Medulla oblongata (tissue), 1 donor: ENCODE measurements at regions not wholly inside any gene's neighbourhood (a gene's known extent, or its start where the extent isn't known, plus 50 kb on each side); places are given as distances from the start of the nearest gene placed in this dataset.
"Not testable (repeated sequence)": the region's sequence is repeated elsewhere in the genome, so short reads cannot be mapped to it uniquely, and the experiment has no call there.

Source experiments
- DNase-seq: peaks from one replicate; pipeline ENCODE4 v3.0.0-alpha.2; 2015; ENCODE audit errors: extremely low spot score

DNA sequence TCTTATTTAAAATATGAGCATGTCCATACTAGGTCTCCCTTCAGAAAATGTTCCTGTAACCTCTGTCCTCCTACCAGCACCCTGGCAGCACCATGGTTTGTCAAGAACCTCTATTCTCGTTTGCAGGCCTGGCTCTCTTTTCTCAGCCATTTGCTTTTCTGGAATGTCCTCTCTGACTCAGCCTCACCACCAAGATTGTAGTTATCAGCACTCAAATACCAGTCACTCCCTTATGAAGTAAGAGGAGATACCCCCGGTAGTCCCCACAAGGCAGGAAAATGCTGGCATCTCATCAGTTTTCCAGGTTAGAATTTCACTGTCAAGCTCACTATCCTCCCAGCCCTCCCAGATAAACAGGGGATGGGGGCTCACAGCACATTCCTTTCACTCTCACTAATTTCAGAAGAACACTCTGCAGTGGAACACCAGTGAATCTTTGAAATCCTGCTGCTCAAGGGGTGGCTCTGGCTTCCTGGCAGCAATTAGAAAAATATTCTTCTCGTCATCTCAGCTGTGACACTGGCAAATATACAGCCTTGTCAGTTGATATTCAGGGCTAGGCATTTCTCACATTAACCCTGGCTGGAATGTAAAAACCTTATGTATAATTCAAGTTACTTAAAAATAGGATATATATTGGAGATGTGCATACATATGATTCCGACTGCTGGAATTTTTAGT lies 129.2 kb downstream of the TBX18 start:
- DNase-seq: no peak

DNA sequence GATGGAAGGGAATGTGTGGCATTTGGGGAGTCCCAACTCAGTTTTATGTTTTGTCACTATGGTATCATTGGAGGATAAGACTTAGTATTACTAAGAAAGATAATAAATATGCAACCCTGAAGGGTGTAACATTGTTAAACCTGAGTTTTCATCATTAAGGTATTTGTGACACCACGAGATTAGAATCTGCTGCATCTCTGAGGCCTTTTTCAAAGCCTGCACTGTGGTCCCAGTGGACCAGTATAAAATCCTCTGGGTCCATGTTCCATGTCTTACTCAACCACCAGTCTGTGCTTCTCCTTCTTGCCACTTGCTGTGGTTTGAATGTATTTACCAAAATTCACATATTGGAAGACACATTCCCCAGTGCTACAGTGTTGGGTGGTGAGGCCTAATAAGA lies 130.6 kb downstream of the TBX18 start:
- DNase-seq: no peak

DNA sequence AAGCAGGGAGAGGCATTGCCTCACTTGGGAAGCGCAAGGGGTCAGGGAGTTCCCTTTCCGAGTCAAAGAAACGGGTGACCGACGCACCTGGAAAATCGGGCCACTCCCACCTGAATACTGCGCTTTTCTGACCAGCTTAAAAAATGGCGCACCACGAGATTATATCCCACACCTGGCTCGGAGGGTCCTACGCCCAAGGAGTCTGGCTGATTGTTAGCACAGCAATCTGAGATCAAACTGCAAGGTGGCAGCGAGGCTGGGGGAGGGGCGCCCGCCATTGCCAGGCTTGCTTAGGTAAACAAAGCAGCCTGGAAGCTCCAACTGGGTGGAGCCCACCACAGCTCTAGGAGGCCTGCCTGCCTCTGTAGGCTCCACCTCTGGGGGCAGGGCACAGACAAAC lies 137.9 kb downstream of the TBX18 start:
- not testable (repeated sequence) for DNase-seq

DNA sequence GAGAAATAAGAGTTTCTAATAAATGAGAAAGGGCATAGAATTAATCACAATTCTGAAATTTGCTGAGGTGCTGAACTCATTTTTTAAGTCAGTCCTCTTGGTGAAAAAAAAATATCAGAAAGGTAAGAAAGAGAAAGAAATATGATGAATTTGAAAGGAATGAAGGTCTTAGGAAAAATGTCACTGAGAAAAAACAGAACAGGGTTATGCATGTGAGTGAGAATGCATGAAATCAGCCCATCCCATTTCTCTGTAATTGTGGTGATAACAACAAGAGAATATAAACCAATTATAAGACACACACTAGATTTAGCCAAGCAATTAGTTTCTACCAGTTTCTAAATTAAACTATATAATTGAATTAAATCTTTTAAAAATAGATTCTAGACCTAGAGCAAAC lies 138.9 kb downstream of the TBX18 start:
- no peak for DNase-seq

DNA sequence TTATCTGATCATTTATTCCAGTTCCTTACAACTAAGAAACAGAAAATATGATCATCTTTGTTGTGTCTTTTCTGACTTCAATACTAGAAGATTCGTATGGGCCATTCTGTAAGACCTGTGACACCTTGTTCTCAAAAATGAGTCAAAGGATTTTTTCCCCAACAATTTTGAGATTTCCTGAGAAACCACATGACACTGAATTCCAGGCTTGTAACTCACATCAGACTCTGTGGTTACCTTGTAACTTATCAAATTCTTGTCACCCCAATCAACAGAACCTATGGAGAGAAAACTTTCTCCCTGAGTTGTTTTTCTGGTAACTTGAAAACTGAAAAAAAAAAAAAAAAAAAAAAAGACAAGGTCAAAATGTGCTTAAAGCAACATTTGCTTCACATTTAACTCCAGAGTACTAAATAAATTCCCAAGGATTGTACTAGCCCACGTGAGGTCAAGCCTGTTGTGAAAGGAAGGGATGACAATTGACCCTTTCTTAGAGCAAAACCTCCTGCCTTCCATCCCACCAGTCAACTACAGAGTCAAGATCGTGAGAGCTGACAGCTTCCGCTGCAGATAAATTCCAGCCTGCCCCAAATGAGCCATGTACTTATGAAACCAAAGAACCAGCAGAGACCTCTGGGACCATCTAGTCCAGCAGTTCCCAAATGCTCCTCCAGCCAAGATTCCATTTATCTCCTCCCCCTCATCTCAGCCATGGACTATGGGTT lies 140.3 kb downstream of the TBX18 start:
- DNase-seq: no peak

DNA sequence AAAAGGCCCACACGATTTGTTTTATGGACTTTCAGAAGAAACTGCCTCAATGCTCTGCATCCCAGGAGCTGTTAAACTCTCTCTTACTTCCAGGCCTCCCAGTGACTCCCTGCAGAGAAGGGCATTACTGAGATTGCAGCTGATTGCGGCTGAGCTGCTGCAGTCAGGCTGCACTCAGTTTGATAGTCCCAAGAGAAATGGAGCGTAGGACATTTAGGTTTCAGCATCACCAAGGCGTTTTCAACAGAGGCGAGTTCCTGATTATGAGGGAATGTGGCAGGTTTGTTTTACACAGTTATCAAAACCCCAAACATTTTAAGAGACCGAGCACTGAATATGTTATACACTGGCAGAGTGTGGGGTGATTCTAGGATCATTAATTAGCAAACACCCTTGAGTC lies 145.6 kb downstream of the TBX18 start:
- no peak for DNase-seq

DNA sequence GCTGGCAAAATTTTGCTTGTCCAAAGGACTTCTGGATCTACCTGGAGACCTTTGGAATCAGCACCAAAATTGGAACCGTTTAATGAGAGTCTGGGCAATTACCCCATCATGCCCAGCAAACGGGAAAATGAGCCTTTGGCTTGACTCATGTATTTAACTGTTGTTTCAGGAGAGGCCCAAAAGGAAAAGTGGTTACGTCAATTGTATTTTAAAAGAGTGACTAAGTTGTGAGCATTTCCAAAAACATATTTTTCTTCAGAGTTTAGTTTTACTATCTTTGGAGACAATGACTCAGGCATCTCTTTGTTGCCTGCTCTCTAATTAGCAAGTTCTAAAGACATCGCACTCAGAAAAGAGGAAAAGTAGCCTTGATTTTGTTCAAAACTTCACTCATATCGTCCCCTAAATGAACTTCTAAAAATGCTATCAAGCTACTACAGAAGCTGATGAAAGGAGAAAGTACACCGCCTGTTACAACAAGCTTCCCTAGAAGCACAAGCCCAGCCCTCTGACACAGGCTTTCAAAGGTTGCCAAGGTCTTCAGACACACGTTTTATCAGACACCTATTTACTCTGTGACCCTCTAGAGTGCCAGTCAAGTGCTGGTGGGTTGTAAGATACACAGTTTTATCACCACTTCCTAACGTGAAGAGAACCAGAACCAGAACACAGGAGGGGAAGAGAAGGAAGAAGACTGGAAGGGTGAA lies 146.2 kb downstream of the TBX18 start:
- no peak for DNase-seq

DNA sequence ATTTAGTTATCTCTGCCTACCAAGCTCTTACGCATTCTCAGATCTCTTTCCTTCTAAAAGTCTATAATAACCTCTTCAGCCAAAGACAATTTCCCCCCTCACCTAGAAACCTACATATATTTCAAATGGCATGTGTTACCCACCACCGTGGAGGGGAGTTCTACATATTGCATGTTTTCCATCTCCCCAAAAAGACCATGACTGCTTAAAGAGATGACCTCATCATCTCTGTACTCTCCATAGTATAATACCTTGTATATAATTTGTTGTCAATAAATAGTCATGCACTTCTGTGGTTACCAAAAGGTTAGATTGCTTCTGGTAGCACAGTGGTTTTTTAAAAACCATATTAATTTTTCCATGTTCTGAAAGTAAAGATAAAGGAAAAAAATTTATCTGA lies 148.4 kb downstream of the TBX18 start:
- DNase-seq: no peak

DNA sequence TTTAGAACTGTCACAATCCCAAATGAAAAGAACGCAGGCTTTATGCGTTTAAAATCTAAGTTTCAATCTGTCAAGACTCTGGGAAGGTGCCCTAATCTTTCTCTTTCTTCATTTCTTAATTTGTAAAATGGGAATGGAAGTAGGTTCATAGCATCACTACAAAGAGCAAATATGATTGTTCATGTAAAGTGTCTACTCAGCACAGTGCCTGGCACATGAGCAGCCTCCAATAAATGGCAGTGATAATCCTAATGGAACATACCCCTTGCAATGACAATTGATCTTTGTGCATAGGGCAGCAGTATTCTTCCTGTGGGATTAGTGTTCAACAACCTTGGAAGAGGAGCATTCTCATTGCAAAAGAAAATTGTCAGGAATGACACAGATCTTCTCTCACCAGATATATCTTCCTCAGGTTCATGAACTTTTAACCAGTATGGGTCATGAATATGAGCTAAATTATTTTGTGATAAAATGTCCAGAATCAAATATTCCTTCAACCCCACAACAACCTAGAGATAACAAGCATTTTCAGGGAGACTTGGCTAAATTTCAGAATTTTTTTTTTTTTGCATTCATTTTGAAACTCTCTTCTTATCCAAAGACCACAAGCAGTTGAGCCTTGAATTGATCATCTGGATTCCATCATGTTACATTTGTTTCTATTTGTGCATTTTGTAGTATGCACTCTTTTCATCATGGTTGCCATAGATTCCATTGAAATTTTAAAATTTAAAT lies 149.1 kb downstream of the TBX18 start:
- no peak for DNase-seq

DNA sequence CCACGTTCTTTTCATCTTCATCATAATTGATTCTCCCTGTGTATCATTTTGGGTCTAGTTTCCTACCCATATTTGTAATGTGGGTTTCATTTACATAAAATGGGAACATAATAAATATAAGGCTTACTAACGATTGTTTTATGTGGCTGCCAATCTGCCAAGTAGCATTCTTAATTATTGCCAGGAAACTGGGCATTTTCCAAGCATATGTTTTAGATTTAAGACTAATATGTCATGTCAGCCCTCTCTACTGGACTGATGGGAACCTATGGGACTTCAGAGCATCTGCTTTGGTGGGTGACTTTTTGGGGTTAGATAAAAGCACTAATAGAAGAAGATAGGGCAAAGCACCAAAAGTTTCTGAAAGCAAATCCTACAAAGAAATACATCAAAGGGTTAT lies 157.5 kb downstream of the TBX18 start:
- no peak for DNase-seq

DNA sequence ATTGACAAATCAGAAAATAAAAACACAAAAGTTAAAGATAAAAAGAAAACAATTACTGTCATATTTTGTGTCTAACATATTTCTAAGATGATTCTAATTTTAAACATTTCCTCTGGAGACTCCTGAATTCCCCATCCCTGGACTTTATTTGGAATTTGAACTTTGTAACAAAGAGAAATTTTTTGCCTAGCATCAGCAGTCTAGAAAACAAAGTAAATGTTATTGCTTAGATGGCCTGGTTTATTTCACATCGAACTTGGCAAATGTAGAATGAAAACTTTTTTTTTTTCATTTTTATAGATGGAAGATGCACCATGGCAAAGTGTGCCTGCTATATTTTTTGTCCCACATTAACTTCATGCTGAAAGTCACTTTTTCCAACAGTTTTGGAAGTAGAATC lies 159.1 kb downstream of the TBX18 start:
- no peak for DNase-seq

DNA sequence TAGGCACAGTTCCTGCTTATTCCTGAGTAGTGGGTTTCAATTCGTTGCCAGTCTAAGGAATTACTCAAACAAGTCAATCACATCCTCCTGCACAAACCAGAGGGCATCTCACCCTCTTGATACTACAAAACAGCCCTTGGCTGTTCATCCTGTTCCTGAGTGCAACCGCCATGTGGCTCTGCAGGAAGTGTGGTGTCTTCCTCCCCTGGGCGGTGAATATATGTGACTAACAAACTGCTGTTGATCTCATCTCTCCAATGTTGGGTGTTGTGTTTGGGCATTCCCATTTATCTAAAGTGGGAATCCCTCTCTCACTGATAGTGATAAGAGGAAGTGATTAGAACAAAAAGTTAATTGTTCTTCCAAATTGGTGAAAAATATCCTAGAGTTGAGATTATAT lies 163.0 kb downstream of the TBX18 start:
- DNase-seq: no peak

DNA sequence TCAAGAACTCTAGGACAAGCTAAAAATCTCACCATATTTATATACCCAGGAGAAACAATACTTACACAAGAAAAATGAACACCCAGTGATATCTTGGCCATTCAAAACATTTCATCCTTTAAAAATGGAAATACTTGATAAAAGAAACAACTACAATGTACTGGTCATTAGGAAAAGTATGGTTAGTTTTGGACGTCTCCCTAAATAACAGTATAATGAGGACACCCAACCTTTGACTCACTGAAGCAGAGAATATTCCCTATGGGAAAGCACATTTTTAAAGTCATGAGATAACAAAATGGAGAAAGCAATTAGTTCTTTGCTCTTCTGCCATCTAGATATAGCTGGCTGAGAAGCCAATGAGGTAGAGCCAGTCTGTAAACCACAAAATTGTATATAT lies 164.4 kb downstream of the TBX18 start:
- no peak for DNase-seq

DNA sequence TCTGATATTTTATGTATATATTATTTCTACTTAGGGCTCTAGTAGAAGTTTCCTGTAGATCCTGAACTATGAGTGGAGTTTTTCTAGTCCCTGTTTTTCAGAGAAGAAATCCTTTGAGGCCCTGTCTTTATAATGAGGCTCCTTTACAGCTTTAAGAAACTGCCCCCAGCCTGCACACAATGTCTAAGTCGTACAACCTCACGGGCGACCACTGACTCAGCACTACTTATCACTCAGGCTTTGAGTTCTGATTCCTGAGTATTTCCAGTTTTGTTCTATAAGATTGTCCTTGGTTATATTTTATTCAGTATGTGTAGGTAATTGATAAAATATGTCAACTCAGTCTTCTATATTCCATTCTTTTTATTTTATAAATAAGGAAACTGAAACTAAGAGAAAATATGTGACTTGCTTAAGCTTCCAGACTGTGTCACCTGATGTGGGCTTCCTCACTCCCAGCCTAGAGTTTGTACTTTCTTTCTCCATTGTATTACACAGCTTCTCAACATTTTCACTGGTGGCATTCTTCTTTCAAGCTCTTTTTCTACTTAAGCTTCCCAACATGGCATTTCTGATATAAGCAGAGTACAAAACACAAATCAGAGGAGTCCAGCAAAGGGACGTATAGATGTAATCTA lies 167.0 kb downstream of the TBX18 start:
- no peak for DNase-seq

DNA sequence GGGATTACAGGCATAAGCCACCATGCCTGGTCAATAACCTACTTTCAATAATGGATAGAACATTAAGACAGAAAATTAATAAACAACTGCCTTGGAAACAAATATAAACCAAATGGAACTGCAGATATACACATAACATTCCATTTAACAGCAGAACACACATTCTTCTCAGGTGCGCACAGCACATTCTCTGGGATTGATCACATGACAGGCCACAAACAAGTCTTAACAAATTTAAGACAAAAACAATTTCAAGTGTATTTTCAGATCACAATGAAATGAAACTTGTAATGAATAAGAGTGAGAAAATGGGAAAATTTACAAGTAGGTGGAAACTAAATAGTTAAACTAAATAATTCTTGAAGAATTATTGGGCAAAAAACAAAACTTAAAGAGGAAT lies 167.9 kb downstream of the TBX18 start:
- no peak for DNase-seq

DNA sequence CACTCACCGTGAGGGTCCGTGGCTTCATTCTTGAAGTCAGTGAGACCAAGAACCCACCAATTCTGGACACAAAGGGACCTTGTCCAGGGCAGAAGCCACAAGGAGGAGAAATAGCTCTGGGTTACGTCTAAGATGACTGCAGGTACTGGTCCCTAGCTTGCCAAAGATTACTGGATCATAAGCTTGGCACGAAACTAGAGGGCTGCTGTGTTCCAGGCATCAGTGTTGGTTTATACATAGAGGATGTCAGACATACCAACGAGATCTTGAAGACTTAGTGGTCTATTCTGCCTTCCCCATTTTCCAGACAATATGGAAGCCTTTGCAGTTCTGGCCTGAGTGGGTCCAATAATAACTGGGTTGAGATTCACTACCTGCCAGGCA lies 175.7 kb downstream of the TBX18 start:
- DNase-seq: no peak

DNA sequence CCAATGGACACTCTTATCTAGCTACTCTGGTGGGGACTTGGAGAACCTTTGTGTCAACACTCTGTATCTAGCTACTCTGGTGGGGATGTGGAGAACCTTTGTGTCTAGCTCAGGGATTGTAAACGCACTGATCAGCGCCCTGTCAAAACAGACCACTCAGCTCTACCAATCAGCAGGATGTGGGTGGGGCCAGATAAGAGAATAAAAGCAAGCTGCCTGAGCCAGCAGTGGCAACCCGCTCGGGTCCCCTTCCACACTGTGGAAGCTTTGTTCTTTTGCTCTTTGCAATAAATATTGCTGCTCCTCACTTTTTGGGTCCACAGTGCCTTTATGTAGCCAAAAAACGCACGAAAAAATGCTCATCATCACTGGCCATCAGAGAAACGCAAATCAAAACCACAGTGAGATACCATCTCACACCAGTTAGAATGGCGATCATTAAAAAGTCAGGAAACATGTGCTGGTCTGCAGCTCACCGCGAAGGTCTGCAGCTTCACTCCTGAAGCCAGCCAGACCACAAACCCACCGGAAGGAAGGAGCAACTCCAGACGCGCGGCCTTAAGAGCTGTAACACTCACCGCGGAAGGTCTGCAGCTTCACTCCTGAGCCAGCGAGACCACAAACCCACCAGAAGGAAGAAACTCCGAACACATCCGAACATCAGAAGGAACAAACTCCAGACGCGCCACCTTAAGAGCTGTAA lies 176.3 kb downstream of the TBX18 start:
- not testable (repeated sequence) for DNase-seq

DNA sequence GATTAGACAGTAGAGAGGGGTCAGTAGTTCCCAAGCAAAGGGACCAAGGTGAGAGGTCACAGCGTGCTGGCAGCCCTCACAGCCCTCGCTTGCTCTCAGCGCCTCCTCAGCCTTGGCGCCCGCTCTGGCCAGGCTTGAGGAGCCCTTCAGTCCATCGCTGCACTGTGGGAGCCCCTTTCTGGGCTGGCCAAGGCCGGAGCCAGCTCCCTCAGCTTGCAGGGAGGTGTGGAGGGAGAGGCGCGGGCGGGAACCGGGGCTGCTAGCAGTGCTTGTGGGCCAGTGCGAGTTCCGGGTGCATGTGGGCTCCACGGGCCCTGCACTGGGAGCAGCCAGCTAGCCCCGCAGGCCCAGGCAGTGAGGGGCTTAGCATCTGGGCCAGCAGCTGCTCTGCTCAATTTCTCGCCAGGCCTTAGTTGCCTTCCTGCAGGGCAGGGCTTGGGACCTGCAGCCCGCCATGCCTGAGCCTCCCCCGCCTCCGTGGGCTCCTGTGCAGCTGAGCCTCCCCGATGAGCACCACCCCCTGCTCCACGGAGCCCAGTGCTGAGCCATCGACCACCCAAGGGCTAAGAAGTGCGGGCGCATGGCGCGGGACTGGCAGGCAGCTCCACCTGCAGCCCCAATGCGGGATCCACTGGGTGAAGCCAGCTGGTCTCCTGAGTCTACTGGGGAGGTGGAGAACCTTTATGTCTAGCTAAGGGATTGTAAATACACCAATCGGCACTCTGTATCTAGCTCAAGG lies 177.0 kb downstream of the TBX18 start:
- DNase-seq: not testable (repeated sequence)

DNA sequence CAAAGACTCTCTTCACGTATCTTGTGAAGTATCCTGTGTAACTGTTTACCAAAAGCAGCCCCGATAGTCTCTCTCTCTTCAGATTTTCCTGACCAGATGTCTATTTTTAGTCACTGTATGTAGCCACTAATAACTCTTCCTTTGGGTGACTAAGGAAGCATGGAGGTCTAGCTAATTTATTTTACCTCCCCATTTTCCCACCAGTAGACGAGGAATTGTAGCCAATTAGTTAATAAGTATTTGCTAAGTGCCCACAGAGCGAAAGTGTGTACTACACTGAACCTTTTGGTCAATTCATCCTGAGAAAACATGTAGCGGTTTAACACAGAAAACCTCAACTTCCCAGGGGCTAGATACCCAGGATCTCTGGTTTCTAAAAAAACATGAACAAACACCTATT lies 180.6 kb downstream of the TBX18 start:
- DNase-seq: no peak

DNA sequence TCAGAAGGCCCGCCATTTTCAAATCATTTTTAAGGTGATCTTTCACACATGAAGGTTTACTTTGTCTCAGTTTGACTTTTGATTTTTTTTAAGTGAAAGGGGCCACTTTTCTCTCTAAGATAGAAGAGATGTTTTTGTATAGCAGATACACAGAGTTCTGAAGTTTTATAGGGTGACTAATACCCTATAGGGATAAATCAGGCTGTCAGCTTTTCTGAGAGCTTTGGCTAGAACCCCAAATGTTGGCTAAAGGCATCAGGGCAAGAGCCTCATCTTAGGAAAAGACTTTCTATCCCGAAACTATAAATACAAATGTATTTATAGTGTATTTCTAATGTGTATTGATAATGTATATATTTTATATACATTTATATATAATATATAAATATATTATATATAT lies 181.4 kb downstream of the TBX18 start:
- no peak for DNase-seq
